Erythroblast (primary cell): ENCODE measurements at regions not wholly inside any gene's neighbourhood (a gene's known extent, or its start where the extent isn't known, plus 50 kb on each side); places are given as distances from the start of the nearest gene placed in this dataset.

ENCODE experiments used
- GATA1 ChIP-seq: IDR thresholded peaks from 2 replicates; pipeline ENCODE4 v1.6.1; 2011; ENCODE audit warnings: low read depth, mild to moderate bottlenecking, control low read depth, low read length, moderate library complexity
- POLR2A ChIP-seq: IDR thresholded peaks from 2 replicates; pipeline ENCODE4 v1.6.1; 2011; ENCODE audit warnings: mild to moderate bottlenecking, low read length

GRCh38 chr2:182503886-182504285 is 77.0 kb upstream of the PDE1A start:
- TF ChIP-seq POLR2A = no peak
- no peak for TF ChIP-seq GATA1
